Motor neuron (in vitro differentiated cells): ENCODE measurements at regions not wholly inside any gene's neighbourhood (a gene's known extent, or its start where the extent isn't known, plus 50 kb on each side); places are given as distances from the start of the nearest gene placed in this dataset.
"Not testable (repeated sequence)": the region's sequence is repeated elsewhere in the genome, so short reads cannot be mapped to it uniquely, and the experiment has no call there.

Source experiments
- ATAC-seq, 8 experiments: fragments of 200-7000 bp; cut with Tn5 transposase; replicated peaks in 6 of 8; 2 replicates each; pipeline ENCODE4 v1.8.0; 2021; ENCODE audit warnings: mild to moderate bottlenecking in 8 of 8, moderate library complexity in 8 of 8
- H3K27ac ChIP-seq, 2 donors: fragments of 250-450 bp; sonication (Bioruptor Pico); 2 replicates each; pipeline ENCODE4 v1.9.0; 2021; ENCODE audit warnings: antibody characterized with exemption in 2 of 2, mild to moderate bottlenecking in 2 of 2, moderate library complexity in 1 of 2
- H3K4me1 ChIP-seq, 2 donors: fragments of 250-450 bp; sonication (Bioruptor Pico); replicated peaks in 1 of 2; 2 replicates each; pipeline ENCODE4 v1.6.1; 2021; ENCODE audit warnings: antibody characterized with exemption in 2 of 2, mild to moderate bottlenecking in 2 of 2, moderate library complexity in 1 of 2
- H3K4me3 ChIP-seq, 5 donors: fragments of 250-450 bp; sonication (Bioruptor Pico); 2 replicates each; pipeline ENCODE4 v1.9.0; 2021; ENCODE audit warnings: antibody characterized with exemption in 5 of 5, mild to moderate bottlenecking in 5 of 5, moderate library complexity in 4 of 5
- WGBS, 10 experiments: fragments of 450-650 bp; shearing (Covaris generic); methylation state at CpG; one replicate each; pipeline ENCODE4 v1.0.0; 2022; 5-methylcytosine and 5-hydroxymethylcytosine counted together
- in situ Hi-C, 9 experiments: fragments of 400-800 bp; cut with MboI; loops; one replicate each; pipeline ENCODE4 v1.15.0; 2021; ENCODE audit warnings: low sequenced_read_pairs in 9 of 9, low pct_unique_long_range_greater_than_20kb in 2 of 9; ENCODE audit not compliant: unreplicated experiment in 9 of 9

GRCh38 chr1:67605209-67605780, 79.7 kb upstream of the GADD45A start:
- in situ Hi-C loops: no loop called here
- WGBS, 10 experiments: 33 to 100% (median 93%) methylated on average over 1 to 7 of the region's 7 CpGs; no CpG with 5 or more reads in 1 of the 10 experiments
- H3K4me3 ChIP-seq: no peak overlapping the region
- ATAC-seq: no peak
- H3K27ac ChIP-seq: no peak overlapping the region
- H3K4me1 ChIP-seq: no peaks in the 10 kb centered on the region

DNA sequence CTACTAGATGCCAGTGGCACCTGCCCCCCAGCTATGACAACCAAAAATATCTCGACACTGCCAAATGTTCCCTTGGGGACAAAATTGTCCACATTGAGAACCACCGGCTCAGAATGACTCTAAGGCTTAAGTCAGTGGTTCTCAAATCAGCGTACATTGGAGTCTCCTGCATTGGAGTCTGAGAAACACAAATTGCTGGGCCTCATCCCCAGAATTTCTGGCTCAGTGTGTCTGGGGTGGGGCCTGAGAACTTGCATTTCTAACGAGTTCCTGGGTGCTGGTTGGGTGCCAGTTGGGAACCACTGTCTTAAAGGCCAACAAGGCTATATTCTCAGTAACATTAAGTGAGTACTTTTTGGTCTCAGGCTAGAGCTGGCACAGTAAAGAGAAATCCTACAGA, 77.7 kb upstream of the GADD45A start:
- no peak for ATAC-seq
- Histone ChIP-seq H3K27ac (no peak overlapping the region), H3K4me3 (no peak overlapping the region), H3K4me1 (no peaks in the 10 kb centered on the region)
- WGBS, 10 experiments: 56 to 100% (median 79%) methylated on average over 1 to 4 of the region's 4 CpGs; no CpG with 5 or more reads in 3 of the 10 experiments
- in situ Hi-C loops: no loop called here

- H3K4me3 ChIP-seq: no peak overlapping the region
- WGBS, 10 experiments: 58 to 100% (median 93%) methylated on average over 1 to 6 of the region's 6 CpGs; no CpG with 5 or more reads in 1 of the 10 experiments
- ATAC-seq: no peak
- in situ Hi-C loops: no loop called here
- H3K27ac ChIP-seq: no peak overlapping the region
- no peaks in the 10 kb centered on the region for H3K4me1 ChIP-seq
These were observed 77.3 kb upstream of the GADD45A start for GRCh38 chr1:67607699-67608098.

DNA sequence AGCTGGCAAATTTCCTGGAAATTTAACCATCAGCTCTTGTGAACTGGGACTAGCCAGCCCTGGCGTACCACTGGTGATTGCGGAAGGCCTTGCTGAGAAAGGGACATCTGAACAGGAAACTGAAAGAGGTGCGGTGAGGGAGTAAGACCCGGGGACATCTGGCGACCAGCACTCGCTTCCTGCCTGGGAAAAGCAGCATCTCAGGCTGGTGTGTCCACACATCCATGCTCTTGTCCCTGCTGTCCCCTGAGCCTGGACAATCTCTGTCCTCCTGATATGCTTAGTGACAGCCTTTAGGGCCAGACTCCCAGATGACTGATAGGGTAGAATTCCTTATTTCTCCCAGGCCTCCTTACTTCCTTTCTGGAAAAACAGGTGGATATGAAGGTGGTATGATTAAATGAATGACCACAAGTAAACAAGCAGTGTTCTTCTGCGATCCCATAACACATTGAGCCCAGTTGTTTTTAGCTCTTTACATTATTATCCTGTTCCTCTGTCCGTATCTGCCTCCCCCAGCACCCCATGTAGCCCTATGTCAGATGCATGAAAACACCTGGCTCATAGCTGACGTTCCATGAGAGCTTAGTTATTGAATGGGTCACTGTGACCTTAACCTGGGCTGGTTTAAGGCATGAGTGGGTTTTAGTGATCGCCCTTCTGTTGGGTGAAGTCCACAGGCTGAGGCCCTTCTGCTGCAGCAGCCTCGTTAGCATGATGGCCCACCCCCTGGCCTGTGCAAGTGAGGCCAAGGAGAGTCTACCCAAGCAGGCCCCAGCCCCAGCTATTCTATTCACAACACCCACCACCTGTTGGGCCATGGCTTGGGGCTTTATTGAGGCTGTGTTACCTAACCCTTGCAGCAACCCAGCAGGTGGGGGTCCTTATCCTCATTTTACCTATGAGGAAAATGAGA, 76.1 kb upstream of the GADD45A start:
- no peak for ATAC-seq
- in situ Hi-C loops: no loop called here
- H3K27ac ChIP-seq: no peak overlapping the region
- no peaks in the 10 kb centered on the region for H3K4me1 ChIP-seq
- WGBS, 10 experiments: 67 to 96% (median 87%) methylated on average over 1 to 11 of the region's 11 CpGs
- no peak overlapping the region for H3K4me3 ChIP-seq

GRCh38 chr1:67609577-67610341, 75.2 kb upstream of the GADD45A start:
- ATAC-seq: no peak
- in situ Hi-C loops: no loop called here
- Histone ChIP-seq H3K27ac (no peak overlapping the region), H3K4me3 (no peak overlapping the region), H3K4me1 (no peaks in the 10 kb centered on the region)
- WGBS, 10 experiments: 55 to 95% (median 77%) methylated on average over 1 to 9 of the region's 10 CpGs; no CpG with 5 or more reads in 1 of the 10 experiments

- H3K4me3 ChIP-seq: no peak overlapping the region
- H3K4me1 ChIP-seq: no peaks in the 10 kb centered on the region
- ATAC-seq: no peak
- WGBS, 10 experiments: 54 to 100% (median 88%) methylated on average over 2 to 5 of the region's 5 CpGs; no CpG with 5 or more reads in 4 of the 10 experiments
- H3K27ac ChIP-seq: no peak overlapping the region
- in situ Hi-C loops: no loop called here
These were observed 74.6 kb upstream of the GADD45A start for GRCh38 chr1:67610450-67610849.

- ATAC-seq: peak in 1 of 8 experiments; percentile 41
- no peak overlapping the region for H3K27ac ChIP-seq
- in situ Hi-C loops: no loop called here
- WGBS, 10 experiments: 17 to 100% (median 52%) methylated on average over 1 to 3 of the region's 3 CpGs; no CpG with 5 or more reads in 4 of the 10 experiments
- no peak overlapping the region for H3K4me3 ChIP-seq
- no peaks in the 10 kb centered on the region for H3K4me1 ChIP-seq
These were observed 73.2 kb upstream of the GADD45A start for GRCh38 chr1:67611846-67612245.

DNA sequence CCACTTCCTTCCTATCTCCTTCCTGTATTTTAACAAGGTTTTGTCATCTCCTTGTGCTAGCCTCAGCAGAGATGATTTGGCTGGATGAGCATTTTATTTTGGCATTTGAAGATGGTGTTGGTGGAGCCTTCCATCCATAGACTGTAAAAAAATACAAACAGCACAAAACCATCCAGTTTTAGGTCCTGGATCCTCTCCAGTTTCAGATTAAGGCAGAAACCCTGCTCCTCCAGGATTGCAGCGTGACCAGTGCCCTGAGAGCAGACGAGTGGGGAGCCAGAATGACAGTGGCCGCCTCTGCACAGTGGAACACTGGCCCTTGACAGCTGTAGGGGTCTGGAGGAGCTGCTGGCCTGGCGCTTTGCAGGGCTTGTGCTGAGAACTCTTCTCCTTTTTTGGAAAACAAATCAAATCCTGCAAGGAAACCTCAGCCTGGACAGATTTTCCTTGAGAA, 72.2 kb upstream of the GADD45A start:
- H3K4me3 ChIP-seq: no peak overlapping the region
- no peak for ATAC-seq
- H3K27ac ChIP-seq: no peak overlapping the region
- 20 to 100% (median 71%) methylated on average over 1 to 4 of the region's 4 CpGs; no CpG with 5 or more reads in 4 of the 10 experiments for whole genome bisulfite sequencing, 10 experiments
- in situ Hi-C loops: no loop called here
- no peaks in the 10 kb centered on the region for H3K4me1 ChIP-seq

DNA sequence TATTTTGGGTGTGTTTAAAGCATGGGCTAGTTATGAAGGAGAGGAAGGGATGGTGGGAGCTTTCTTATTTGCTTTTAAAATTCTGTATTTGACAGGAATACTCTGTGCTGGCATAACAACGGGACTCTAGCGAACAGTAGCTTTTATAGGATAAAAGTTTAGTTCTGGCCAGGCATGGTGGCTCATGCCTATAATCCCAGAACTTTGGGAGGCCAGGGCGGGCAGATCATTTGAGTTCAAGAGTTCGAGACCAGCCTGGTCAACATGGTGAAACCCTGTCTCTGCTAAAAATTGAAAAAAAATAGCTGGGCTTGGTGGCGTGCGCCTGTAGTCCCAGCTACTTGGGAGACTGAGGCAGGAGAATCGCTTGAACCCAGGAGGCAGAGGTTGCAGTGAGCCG, 71.5 kb upstream of the GADD45A start:
- H3K27ac ChIP-seq, in situ Hi-C loops, H3K4me1 ChIP-seq, H3K4me3 ChIP-seq, ATAC-seq: not testable (repeated sequence)
- WGBS, 10 experiments: 68 to 100% (median 91%) methylated on average over 2 to 8 of the region's 8 CpGs

DNA sequence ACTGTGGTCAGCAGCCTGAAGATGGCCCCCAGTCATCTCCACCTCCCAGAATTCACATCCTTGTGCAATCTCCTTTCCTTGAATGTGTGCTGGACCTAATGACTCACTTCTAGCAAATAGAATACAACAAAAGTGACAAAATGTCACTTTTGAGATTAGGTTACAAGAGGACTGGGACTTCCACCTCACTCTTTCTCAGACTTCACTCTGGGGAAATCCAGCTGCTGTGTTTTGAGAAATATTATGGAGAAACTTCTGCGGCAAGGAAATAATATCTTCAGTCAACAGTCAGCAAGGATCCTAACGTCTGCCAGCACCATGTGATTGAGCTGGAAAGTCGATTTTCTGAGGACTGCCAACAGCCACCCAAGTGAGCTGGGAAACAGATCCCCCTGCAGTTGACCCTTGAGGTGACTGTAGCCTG, 70.5 kb upstream of the GADD45A start:
- in situ Hi-C loops: no loop called here
- H3K4me1 ChIP-seq: no peaks in the 10 kb centered on the region
- no peak overlapping the region for H3K4me3 ChIP-seq
- WGBS, 10 experiments: 0 to 82% (median 35%) methylated on average over 1 to 3 of the region's 3 CpGs; no CpG with 5 or more reads in 4 of the 10 experiments
- peak in 2 of 8 experiments; percentile 66 to 71 for ATAC-seq
- no peak overlapping the region for H3K27ac ChIP-seq

DNA sequence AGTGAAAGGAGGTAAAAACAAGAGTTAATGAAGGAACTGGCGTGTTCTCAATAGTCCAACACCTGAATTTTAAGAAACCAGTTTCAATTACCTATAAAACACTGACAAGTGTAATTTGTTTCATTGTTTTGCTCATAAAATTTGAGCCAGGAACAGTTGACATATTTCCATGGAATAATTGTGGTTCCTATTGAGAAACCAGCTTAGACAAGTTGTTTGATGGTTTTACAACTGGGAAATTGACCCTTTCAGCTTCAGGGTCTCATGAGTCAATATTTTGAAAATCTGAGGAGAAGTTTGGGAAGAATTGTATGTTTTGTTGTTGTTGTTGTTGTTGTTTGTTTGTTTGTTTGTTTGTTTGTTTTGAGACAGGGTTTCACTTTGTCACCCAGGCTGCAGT, 69.1 kb upstream of the GADD45A start:
- WGBS, 10 experiments: 75 to 100% (median 92%) methylated on average over 1 of the region's 1 CpG; no CpG with 5 or more reads in 1 of the 10 experiments
- in situ Hi-C loops: no loop called here

DNA sequence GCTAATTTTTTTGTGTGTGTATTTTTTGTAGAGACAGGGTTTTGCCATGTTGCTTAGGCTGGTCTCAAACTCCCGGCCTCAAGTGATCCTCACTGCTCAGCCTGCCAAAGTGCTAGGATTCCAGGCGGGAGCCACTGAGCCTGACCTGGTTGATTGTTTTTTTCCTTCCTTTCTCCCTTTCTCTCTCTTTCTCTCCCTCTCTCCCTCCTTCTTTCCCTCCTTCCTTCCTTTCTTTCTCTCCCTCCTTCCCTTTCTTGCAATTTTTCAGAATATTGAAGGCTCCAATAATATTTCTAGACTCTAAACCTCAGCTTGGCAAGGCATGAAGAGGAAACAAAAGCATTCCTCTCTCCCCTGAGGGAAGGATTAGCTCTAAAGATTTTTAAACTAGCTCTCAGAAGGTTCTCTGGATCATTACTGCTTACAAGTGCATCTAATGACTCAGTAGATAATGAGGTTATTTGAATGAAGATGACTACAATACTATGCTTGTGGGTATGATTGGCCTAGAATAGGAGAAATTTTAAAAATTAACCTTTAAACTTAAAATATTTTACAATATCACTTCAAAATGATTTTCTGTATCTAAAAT, 68.5 kb upstream of the GADD45A start:
- WGBS, 10 experiments: 40 to 100% (median 94%) methylated on average over 1 to 2 of the region's 2 CpGs; no CpG with 5 or more reads in 1 of the 10 experiments
- no peak for ATAC-seq
- H3K4me3 ChIP-seq: no peak overlapping the region
- H3K27ac ChIP-seq: no peak overlapping the region
- in situ Hi-C loops: no loop called here
- H3K4me1 ChIP-seq: no peaks in the 10 kb centered on the region

More for the DNA sequence above, 69.1 kb upstream of the GADD45A start:
- no peaks in the 10 kb centered on the region for H3K4me1 ChIP-seq
- ATAC-seq: no peak
- H3K27ac ChIP-seq: no peak overlapping the region
- no peak overlapping the region for H3K4me3 ChIP-seq
